ENCODE measurements at regions not wholly inside any gene's neighbourhood (a gene's known extent, or its start where the extent isn't known, plus 50 kb on each side); places are given as distances from the start of the nearest gene placed in this dataset.

- H3K27me3 Mint-ChIP-seq (ENCODE audit: unreplicated experiment): no peaks in the 10 kb centered on the region
- peaks cover 7% of the 10 kb centered on the region for H3K9me3 Mint-ChIP-seq (ENCODE audit: unreplicated experiment)
- H3K36me3 Mint-ChIP-seq (ENCODE audit: unreplicated experiment): peaks cover 14% of the 10 kb centered on the region
- no peak overlapping the region for H3K4me3 Mint-ChIP-seq (ENCODE audit: unreplicated experiment)
- TF ChIP-seq CTCF (IDR thresholded peaks at IDR 0.05; ENCODE audit: partially characterized antibody, unreplicated experiment): no peak
- H3K4me1 Mint-ChIP-seq (ENCODE audit: low read depth, unreplicated experiment): no peaks in the 10 kb centered on the region
- H3K27ac Mint-ChIP-seq (ENCODE audit: unreplicated experiment): no peak overlapping the region
- DNase-seq: no peak
Measured at GRCh38 chr2:2749206-2749598, 418.1 kb upstream of the MYT1L start.

- peaks cover 3% of the 10 kb centered on the region for H3K9me3 Mint-ChIP-seq (ENCODE audit: unreplicated experiment)
- H3K36me3 Mint-ChIP-seq (ENCODE audit: unreplicated experiment): peaks cover 13% of the 10 kb centered on the region
- peaks cover 5% of the 10 kb centered on the region for H3K4me1 Mint-ChIP-seq (ENCODE audit: low read depth, unreplicated experiment)
- H3K4me3 Mint-ChIP-seq (ENCODE audit: unreplicated experiment): no peak overlapping the region
- no peak for DNase-seq
- no peaks in the 10 kb centered on the region for H3K27me3 Mint-ChIP-seq (ENCODE audit: unreplicated experiment)
- no peak overlapping the region for H3K27ac Mint-ChIP-seq (ENCODE audit: unreplicated experiment)
- no peak for TF ChIP-seq CTCF (IDR thresholded peaks at IDR 0.05; ENCODE audit: partially characterized antibody, unreplicated experiment)
Measured at GRCh38 chr2:2748399-2749205, 417.5 kb upstream of the MYT1L start.

GRCh38 chr2:2747797-2748301, 416.8 kb upstream of the MYT1L start:
- Mint-ChIP-seq H3K9me3 (ENCODE audit: unreplicated experiment) (peaks cover 3% of the 10 kb centered on the region), H3K27me3 (ENCODE audit: unreplicated experiment) (no peaks in the 10 kb centered on the region), H3K4me1 (ENCODE audit: low read depth, unreplicated experiment) (peaks cover 12% of the 10 kb centered on the region), H3K4me3 (ENCODE audit: unreplicated experiment) (no peak overlapping the region), H3K36me3 (ENCODE audit: unreplicated experiment) (peaks cover 7% of the 10 kb centered on the region), H3K27ac (ENCODE audit: unreplicated experiment) (no peak overlapping the region)
- TF ChIP-seq CTCF (IDR thresholded peaks at IDR 0.05; ENCODE audit: partially characterized antibody, unreplicated experiment): no peak
- DNase-seq: no peak

GRCh38 chr2:2746731-2747130, 415.7 kb upstream of the MYT1L start:
- Mint-ChIP-seq H3K27ac (ENCODE audit: unreplicated experiment) (no peak overlapping the region), H3K27me3 (ENCODE audit: unreplicated experiment) (peaks cover 2% of the 10 kb centered on the region), H3K4me3 (ENCODE audit: unreplicated experiment) (no peak overlapping the region), H3K36me3 (ENCODE audit: unreplicated experiment) (peaks cover 3% of the 10 kb centered on the region), H3K4me1 (ENCODE audit: low read depth, unreplicated experiment) (peaks cover 12% of the 10 kb centered on the region), H3K9me3 (ENCODE audit: unreplicated experiment) (peaks cover 3% of the 10 kb centered on the region)
- DNase-seq: no peak
- TF ChIP-seq CTCF (IDR thresholded peaks at IDR 0.05; ENCODE audit: partially characterized antibody, unreplicated experiment): no peak

Data from glutamatergic neuron (in vitro differentiated cells).